CD4-positive, alpha-beta T cell (primary cell): ENCODE measurements at regions not wholly inside any gene's neighbourhood (a gene's known extent, or its start where the extent isn't known, plus 50 kb on each side); places are given as distances from the start of the nearest gene placed in this dataset.

Experiments used
- ATAC-seq: fragments of 200-7000 bp; cut with Tn5 transposase; one replicate; pipeline ENCODE4 v1.10.0; 2022; ENCODE audit warnings: mild to moderate bottlenecking; ENCODE audit not compliant: poor library complexity
- CTCF ChIA-PET: fragments of 350-600 bp; sonication (Branson Sonifier 250); formaldehyde crosslinking; loops from one replicate; lab custom pipeline; 2021; ENCODE audit warnings: antibody characterized with exemption, inconsistent platforms; lab: Charles Lee
- POLR2A ChIA-PET: fragments of 350-600 bp; sonication (Branson Sonifier 250); formaldehyde crosslinking; loops from one replicate; lab custom pipeline; 2021; ENCODE audit warnings: antibody characterized with exemption, inconsistent platforms; lab: Charles Lee
- DNase-seq, 14 experiments: peaks; one replicate each; pipeline ENCODE4 v3.0.0-alpha.2; 2013 to 2020; ENCODE audit warnings: mixed read lengths in 2 of 14
- H3K27ac ChIP-seq, 2 donors: one replicate each; pipeline versions ENCODE4 v1.5.1 to v1.7.0; 2013; ENCODE audit warnings: low read length in 2 of 2, low read depth in 1 of 2, mild to moderate bottlenecking in 1 of 2
- H3K27me3 ChIP-seq, 2 experiments: 1 replicate in 1 of 2; 2 replicates in 1 of 2; pipeline versions ENCODE4 v1.6.1 to v1.7.0; 2013; ENCODE audit warnings: low read length in 2 of 2, control low read depth in 1 of 2, mild to moderate bottlenecking in 1 of 2, moderate library complexity in 1 of 2; ENCODE audit not compliant: insufficient read depth in 2 of 2, control insufficient read depth in 1 of 2
- H3K36me3 ChIP-seq: one replicate; pipeline ENCODE4 v1.6.1; 2013; ENCODE audit warnings: low read length, control low read depth; ENCODE audit not compliant: insufficient read depth
- H3K4me1 ChIP-seq: one replicate; pipeline ENCODE4 v1.6.1; 2013; ENCODE audit warnings: low read length, control low read depth; ENCODE audit not compliant: insufficient read depth
- H3K4me3 ChIP-seq: one replicate; pipeline ENCODE4 v1.5.1; 2013; ENCODE audit warnings: mild to moderate bottlenecking, low read length, moderate library complexity
- H3K9me3 ChIP-seq, 2 experiments: 1 replicate in 1 of 2; 2 replicates in 1 of 2; pipeline versions ENCODE4 v1.6.1 to v1.7.0; 2013; ENCODE audit warnings: low read length in 2 of 2, mild to moderate bottlenecking in 2 of 2, control low read depth in 1 of 2, moderate library complexity in 1 of 2; ENCODE audit not compliant: control insufficient read depth in 1 of 2, insufficient read depth in 1 of 2
- H3K27ac Mint-ChIP-seq: one replicate; pipeline ENCODE4 v1.8.0; 2020; ENCODE audit warnings: mixed read lengths
- H3K27me3 Mint-ChIP-seq: one replicate; pipeline ENCODE4 v1.8.0; 2021; ENCODE audit warnings: mixed read lengths
- H3K36me3 Mint-ChIP-seq: one replicate; pipeline ENCODE4 v1.8.0; 2021; ENCODE audit warnings: low read depth, mixed read lengths
- H3K4me1 Mint-ChIP-seq: one replicate; pipeline ENCODE4 v1.8.0; 2021; ENCODE audit warnings: low read depth, mixed read lengths
- H3K4me3 Mint-ChIP-seq: one replicate; pipeline ENCODE4 v1.8.0; 2020; ENCODE audit warnings: mild to moderate bottlenecking, mixed read lengths
- H3K9me3 Mint-ChIP-seq: one replicate; pipeline ENCODE4 v1.8.0; 2020; ENCODE audit warnings: mixed read lengths
- CTCF ChIP-seq: fragments of 200-600 bp; IDR thresholded peaks from one replicate; pipeline ENCODE4 v1.8.0; 2022; ENCODE audit warnings: antibody characterized with exemption, mild to moderate bottlenecking
- intact Hi-C, 2 experiments: fragments of 100-400 bp; cut with DNase I in 1 of 2; cut with micrococcal nuclease in 1 of 2; formaldehyde crosslinking; loops; one replicate each; pipeline versions ENCODE4 v1.15.1 to v1.9.0; 2023 to 2025; cut with DNase I, micrococcal nuclease

- intact Hi-C loops: no loop called here
- no peaks in the 10 kb centered on the region for H3K36me3 Mint-ChIP-seq
- no peaks in the 10 kb centered on the region for H3K36me3 ChIP-seq
- H3K4me3 ChIP-seq: no peak overlapping the region
- no peak for TF ChIP-seq CTCF
- no peaks in the 10 kb centered on the region for H3K27me3 Mint-ChIP-seq
- CTCF ChIA-PET: no interaction called here
- ATAC-seq (no peak), DNase-seq (no peak)
- H3K9me3 ChIP-seq: no peaks in the 10 kb centered on the region
- H3K4me3 Mint-ChIP-seq: no peak overlapping the region
- H3K27ac ChIP-seq: no peak overlapping the region
- no peaks in the 10 kb centered on the region for H3K9me3 Mint-ChIP-seq
- H3K4me1 Mint-ChIP-seq: no peaks in the 10 kb centered on the region
- H3K27ac Mint-ChIP-seq: no peak overlapping the region
- POLR2A ChIA-PET: no interaction called here
- no peaks in the 10 kb centered on the region for H3K4me1 ChIP-seq
- H3K27me3 ChIP-seq: no peaks in the 10 kb centered on the region
Measured at GRCh38 chr6:104322841-104323240, 536.9 kb downstream of the HACE1 start.

- Mint-ChIP-seq H3K4me1 (no peaks in the 10 kb centered on the region), H3K4me3 (no peak overlapping the region), H3K27me3 (no peaks in the 10 kb centered on the region), H3K9me3 (no peaks in the 10 kb centered on the region), H3K27ac (no peak overlapping the region), H3K36me3 (no peaks in the 10 kb centered on the region)
- ATAC-seq (no peak), DNase-seq (no peak)
- no peak for TF ChIP-seq CTCF
- no peaks in the 10 kb centered on the region for H3K36me3 ChIP-seq
- ChIA-PET CTCF (no interaction called here), POLR2A (no interaction called here)
- H3K27me3 ChIP-seq: no peaks in the 10 kb centered on the region
- no peaks in the 10 kb centered on the region for H3K4me1 ChIP-seq
- intact Hi-C loops: no loop called here
- H3K4me3 ChIP-seq: no peak overlapping the region
- H3K9me3 ChIP-seq: no peaks in the 10 kb centered on the region
- H3K27ac ChIP-seq: no peak overlapping the region
Measured at GRCh38 chr6:104321301-104321700, 538.4 kb downstream of the HACE1 start.

- DNase-seq (no peak), ATAC-seq (no peak)
- Histone ChIP-seq H3K27ac (no peak overlapping the region), H3K9me3 (no peaks in the 10 kb centered on the region), H3K36me3 (no peaks in the 10 kb centered on the region), H3K27me3 (no peaks in the 10 kb centered on the region), H3K4me1 (no peaks in the 10 kb centered on the region), H3K4me3 (no peak overlapping the region)
- Mint-ChIP-seq H3K27me3 (no peaks in the 10 kb centered on the region), H3K9me3 (no peaks in the 10 kb centered on the region), H3K4me1 (no peaks in the 10 kb centered on the region), H3K4me3 (no peak overlapping the region), H3K36me3 (no peaks in the 10 kb centered on the region), H3K27ac (no peak overlapping the region)
- intact Hi-C loops: no loop called here
- POLR2A ChIA-PET: no interaction called here
- CTCF ChIA-PET: no interaction called here
- TF ChIP-seq CTCF: no peak
Measured at GRCh38 chr6:104320896-104321295, 538.8 kb downstream of the HACE1 start.
